ENCODE measurements at regions not wholly inside any gene's neighbourhood (a gene's known extent, or its start where the extent isn't known, plus 50 kb on each side); places are given as distances from the start of the nearest gene placed in this dataset.
"Not testable (repeated sequence)": the region's sequence is repeated elsewhere in the genome, so short reads cannot be mapped to it uniquely, and the experiment has no call there.

DNA sequence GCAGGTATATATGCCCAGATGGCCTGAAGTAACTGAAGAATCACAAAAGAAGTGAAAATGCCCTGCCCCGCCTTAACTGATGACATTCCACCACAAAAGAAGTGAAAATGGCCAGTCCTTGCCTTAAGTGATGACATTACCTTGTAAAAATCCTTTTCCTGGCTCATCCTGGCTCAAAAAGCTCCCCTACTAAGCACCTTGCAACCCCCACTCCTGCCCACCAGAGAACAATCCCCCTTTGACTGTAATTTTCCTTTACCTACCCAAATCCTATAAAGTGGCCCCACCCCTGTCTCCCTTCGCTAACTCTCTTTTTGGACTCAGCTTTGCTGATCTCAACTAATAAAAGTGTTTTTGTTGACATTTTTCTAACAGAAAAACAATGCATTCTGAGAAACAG, 385.4 kb upstream of the CXADR start:
- TF ChIP-seq, protein P1, sequence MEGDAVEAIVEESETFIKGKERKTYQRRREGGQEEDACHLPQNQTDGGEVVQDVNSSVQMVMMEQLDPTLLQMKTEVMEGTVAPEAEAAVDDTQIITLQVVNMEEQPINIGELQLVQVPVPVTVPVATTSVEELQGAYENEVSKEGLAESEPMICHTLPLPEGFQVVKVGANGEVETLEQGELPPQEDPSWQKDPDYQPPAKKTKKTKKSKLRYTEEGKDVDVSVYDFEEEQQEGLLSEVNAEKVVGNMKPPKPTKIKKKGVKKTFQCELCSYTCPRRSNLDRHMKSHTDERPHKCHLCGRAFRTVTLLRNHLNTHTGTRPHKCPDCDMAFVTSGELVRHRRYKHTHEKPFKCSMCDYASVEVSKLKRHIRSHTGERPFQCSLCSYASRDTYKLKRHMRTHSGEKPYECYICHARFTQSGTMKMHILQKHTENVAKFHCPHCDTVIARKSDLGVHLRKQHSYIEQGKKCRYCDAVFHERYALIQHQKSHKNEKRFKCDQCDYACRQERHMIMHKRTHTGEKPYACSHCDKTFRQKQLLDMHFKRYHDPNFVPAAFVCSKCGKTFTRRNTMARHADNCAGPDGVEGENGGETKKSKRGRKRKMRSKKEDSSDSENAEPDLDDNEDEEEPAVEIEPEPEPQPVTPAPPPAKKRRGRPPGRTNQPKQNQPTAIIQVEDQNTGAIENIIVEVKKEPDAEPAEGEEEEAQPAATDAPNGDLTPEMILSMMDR (IDR thresholded peaks at IDR 0.05 in 8 of 11, conservative IDR thresholded peaks at IDR 0.05 in 3 of 11), result not testable (repeated sequence)
- not testable (repeated sequence) for TF ChIP-seq POLR2A, POLR2AphosphoS5 (IDR thresholded peaks at IDR 0.05)

Measured in spleen (tissue), 7 donors.